OCI-LY7 (cell line): ENCODE measurements at regions not wholly inside any gene's neighbourhood (a gene's known extent, or its start where the extent isn't known, plus 50 kb on each side); places are given as distances from the start of the nearest gene placed in this dataset.

ENCODE experiments used
- BruUV-seq: library from RNA; stranded (reverse); fragments of 400-500 nt; replicated peaks from 2 replicates; lab custom pipeline; 2021; lab: Mats Ljungman, UMichigan
- CTCF ChIA-PET: fragments of 300-600 bp; sonication (Branson Sonifier 250); formaldehyde crosslinking; loops from one replicate; lab custom pipeline; 2022; ENCODE audit warnings: antibody characterized with exemption; ENCODE audit not compliant: unreplicated experiment; lab: Charles Lee
- POLR2A ChIA-PET: fragments of 300-600 bp; sonication (Branson Sonifier 250); formaldehyde crosslinking; loops from one replicate; lab custom pipeline; 2022; ENCODE audit warnings: antibody characterized with exemption; lab: Charles Lee
- DNase-seq: peaks from one replicate; pipeline ENCODE4 v3.0.0-alpha.2; 2015; ENCODE audit warnings: low spot score
- H2AFZ ChIP-seq: fragments of 200-600 bp; sonication (generic), shearing (Covaris generic); 2 replicates; pipeline ENCODE4 v1.6.1; 2014; ENCODE audit warnings: mild to moderate bottlenecking, antibody characterized with exemption, low read length, moderate library complexity
- H3K27ac ChIP-seq: fragments of 200-600 bp; sonication (generic); 2 replicates; pipeline ENCODE4 v1.5.1; 2014; ENCODE audit warnings: mixed run types, low read depth, mild to moderate bottlenecking, moderate library complexity, low read length, inconsistent platforms; ENCODE audit not compliant: poor library complexity, severe bottlenecking
- H3K36me3 ChIP-seq: fragments of 200-600 bp; sonication (generic); 2 replicates; pipeline ENCODE4 v1.6.1; 2014; ENCODE audit warnings: mild to moderate bottlenecking, antibody characterized with exemption, low read length, moderate library complexity, mixed read lengths; ENCODE audit not compliant: insufficient read depth
- H3K4me1 ChIP-seq: fragments of 200-600 bp; sonication (generic); 2 replicates; pipeline ENCODE4 v1.5.1; 2014; ENCODE audit warnings: mild to moderate bottlenecking, low read length; ENCODE audit not compliant: insufficient read depth, poor library complexity, severe bottlenecking
- H3K4me2 ChIP-seq: fragments of 200-600 bp; sonication (generic); 2 replicates; pipeline ENCODE4 v1.6.1; 2014; ENCODE audit warnings: mild to moderate bottlenecking, low read length
- H3K4me3 ChIP-seq: fragments of 200-600 bp; sonication (generic); 2 replicates; pipeline ENCODE4 v1.5.1; 2014; ENCODE audit warnings: mild to moderate bottlenecking, low read depth, low read length; ENCODE audit not compliant: poor library complexity, severe bottlenecking
- H3K79me2 ChIP-seq: fragments of 200-600 bp; sonication (generic); 2 replicates; pipeline ENCODE4 v1.6.1; 2016; ENCODE audit warnings: low read depth, mild to moderate bottlenecking, low read length, moderate library complexity, mixed read lengths; ENCODE audit not compliant: insufficient read depth
- H3K9me2 ChIP-seq: fragments of 200-600 bp; sonication (generic); 2 replicates; pipeline ENCODE4 v1.6.1; 2016; ENCODE audit warnings: mild to moderate bottlenecking, low read length, mixed read lengths; ENCODE audit not compliant: insufficient read depth
- H3K9me3 ChIP-seq: fragments of 200-600 bp; sonication (generic); 2 replicates; pipeline ENCODE4 v1.6.1; 2014; ENCODE audit warnings: mild to moderate bottlenecking, mixed run types, low read length, mixed read lengths
- H4K20me1 ChIP-seq: fragments of 200-600 bp; sonication (generic); 2 replicates; pipeline ENCODE4 v1.6.1; 2014; ENCODE audit warnings: mild to moderate bottlenecking, antibody characterized with exemption, low read length, moderate library complexity, mixed read lengths; ENCODE audit not compliant: insufficient read depth
- CTCF ChIP-seq: fragments of 200-600 bp; sonication (generic); conservative IDR thresholded peaks from 2 replicates; pipeline ENCODE4 v1.5.1; 2014; ENCODE audit warnings: mild to moderate bottlenecking, antibody characterized with exemption, low read length, moderate library complexity, mixed read lengths
- EZH2phosphoT487 ChIP-seq: fragments of 200-600 bp; sonication (generic); IDR thresholded peaks from 2 replicates; pipeline ENCODE4 v1.6.1; 2018; ENCODE audit warnings: low read depth, borderline replicate concordance, mild to moderate bottlenecking, mixed run types, antibody characterized with exemption, low read length, moderate library complexity, mixed read lengths
- intact Hi-C: fragments of 100-400 bp; cut with micrococcal nuclease; formaldehyde crosslinking; loops from one replicate; pipeline ENCODE4 v1.10.0; 2022; ENCODE audit not compliant: unreplicated experiment

DNA sequence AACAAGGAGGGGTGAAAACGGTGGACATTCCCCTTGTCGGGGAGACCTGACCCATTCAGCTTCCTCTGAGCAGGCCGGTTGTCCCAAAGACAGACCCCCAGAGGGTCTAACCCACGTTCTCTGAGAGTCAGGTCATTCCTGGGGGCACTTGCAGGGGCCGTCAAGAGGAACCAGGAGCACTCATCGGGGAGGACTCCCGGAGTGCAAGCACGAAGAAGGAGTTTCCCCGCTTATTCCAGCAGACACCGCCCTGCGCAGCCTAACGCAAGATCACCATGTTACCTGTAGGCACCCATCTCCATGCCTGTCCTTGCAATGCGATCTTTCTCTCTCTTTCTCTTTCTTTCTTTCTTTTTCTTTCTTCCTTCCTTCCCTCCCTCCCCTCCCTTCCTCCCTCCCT lies 154.2 kb downstream of the SHOX start:
- no peak overlapping the region for H3K4me3 ChIP-seq
- DNase-seq: no peak
- TF ChIP-seq EZH2phosphoT487 (no peak), CTCF (no peak)
- H3K27ac ChIP-seq: no peak overlapping the region
- no peaks in the 10 kb centered on the region for H3K9me3 ChIP-seq
- H3K36me3 ChIP-seq: no peaks in the 10 kb centered on the region
- intact Hi-C loops: no loop called here
- no peaks in the 10 kb centered on the region for H3K9me2 ChIP-seq
- ChIA-PET POLR2A (no interaction called here), CTCF (no interaction called here)
- H4K20me1 ChIP-seq: no peaks in the 10 kb centered on the region
- no peak overlapping the region for H2AFZ ChIP-seq
- BruUV-seq: no TSS peak
- H3K4me2 ChIP-seq: no peak overlapping the region
- no peaks in the 10 kb centered on the region for H3K4me1 ChIP-seq
- H3K79me2 ChIP-seq: no peaks in the 10 kb centered on the region

DNA sequence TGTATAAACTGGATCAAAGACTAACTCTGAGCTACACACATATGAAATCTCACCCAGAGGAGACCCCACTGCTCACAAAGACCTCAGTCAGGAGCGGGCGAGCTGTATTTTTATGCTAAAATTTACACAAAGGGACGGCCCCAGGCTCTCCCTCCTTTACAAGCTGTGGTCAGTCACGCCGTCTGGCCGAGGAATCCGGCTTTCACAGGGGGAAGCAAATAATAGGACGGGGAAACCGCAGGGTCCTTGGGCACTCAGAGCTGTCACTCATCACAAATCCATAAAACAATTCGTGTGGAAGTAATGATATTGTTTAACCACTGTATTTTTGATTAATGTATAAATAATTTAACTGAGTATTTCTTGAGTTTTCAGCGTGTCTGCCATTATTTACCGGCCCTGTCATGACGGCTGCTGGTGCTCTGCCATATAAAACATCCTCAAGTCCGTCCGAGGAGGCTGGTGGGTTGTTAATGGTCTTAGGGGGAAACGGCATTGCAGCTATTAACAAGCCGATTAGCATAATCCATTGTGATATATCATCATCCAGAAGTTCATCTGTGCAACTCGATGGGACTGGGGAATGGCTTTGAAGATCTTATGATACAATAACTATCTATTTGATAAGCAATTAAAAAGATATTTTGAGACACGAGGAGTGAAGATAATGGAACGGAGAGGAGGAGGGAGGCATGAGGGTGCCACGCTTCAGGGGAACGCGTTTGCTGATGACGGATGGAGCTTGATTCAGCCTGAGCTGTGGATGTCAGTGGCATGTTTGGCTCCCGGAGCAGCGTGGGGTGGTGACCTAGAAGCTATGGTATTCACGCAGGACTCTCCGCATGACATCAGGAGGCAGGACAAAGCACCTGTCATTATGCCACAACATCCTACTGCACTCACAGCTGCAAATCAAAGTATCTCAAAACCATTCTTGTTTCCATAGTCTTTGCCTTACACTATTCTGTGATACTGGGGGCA lies 150.9 kb downstream of the SHOX start:
- H3K36me3 ChIP-seq: no peaks in the 10 kb centered on the region
- no peaks in the 10 kb centered on the region for H3K79me2 ChIP-seq
- H3K27ac ChIP-seq: no peak overlapping the region
- H3K4me3 ChIP-seq: no peak overlapping the region
- intact Hi-C loops: no loop called here
- no peak overlapping the region for H3K4me2 ChIP-seq
- ChIA-PET CTCF (no interaction called here), POLR2A (no interaction called here)
- no peak for TF ChIP-seq CTCF
- TF ChIP-seq EZH2phosphoT487: no peak
- no peaks in the 10 kb centered on the region for H4K20me1 ChIP-seq
- DNase-seq: no peak
- no peaks in the 10 kb centered on the region for H3K9me2 ChIP-seq
- no peaks in the 10 kb centered on the region for H3K9me3 ChIP-seq
- no TSS peak for BruUV-seq
- no peaks in the 10 kb centered on the region for H3K4me1 ChIP-seq
- no peak overlapping the region for H2AFZ ChIP-seq
